Limb (tissue), 2 donors: ENCODE measurements at regions not wholly inside any gene's neighbourhood (a gene's known extent, or its start where the extent isn't known, plus 50 kb on each side); places are given as distances from the start of the nearest gene placed in this dataset.

Experiments
- DNase-seq, 2 donors: peaks; one replicate each; pipeline ENCODE4 v3.0.0-alpha.2; 2016; ENCODE audit errors: extremely low spot score in 2 of 2

GRCh38 chr9:88230612-88231011 lies 92.3 kb upstream of the SPATA31C2 start:
- DNase-seq, result no peak

GRCh38 chr9:88229434-88229833 lies 91.2 kb upstream of the SPATA31C2 start:
- no peak for DNase-seq

GRCh38 chr9:88224938-88225337 lies 86.7 kb upstream of the SPATA31C2 start:
- DNase-seq, result no peak

GRCh38 chr9:88221105-88221504 lies 82.8 kb upstream of the SPATA31C2 start:
- no peak for DNase-seq

GRCh38 chr9:88220652-88221051 lies 82.4 kb upstream of the SPATA31C2 start:
- no peak for DNase-seq

- no peak for DNase-seq
Measured at GRCh38 chr9:88219601-88220000, 81.3 kb upstream of the SPATA31C2 start.

- DNase-seq, result no peak
Measured at GRCh38 chr9:88218726-88219125, 80.5 kb upstream of the SPATA31C2 start.

- DNase-seq, result no peak
Measured at GRCh38 chr9:88216126-88216995, 78.1 kb upstream of the SPATA31C2 start.

- no peak for DNase-seq
Measured at GRCh38 chr9:88215196-88216125, 77.2 kb upstream of the SPATA31C2 start.

GRCh38 chr9:88202321-88202720 lies 64.0 kb upstream of the SPATA31C2 start:
- DNase-seq, result no peak

GRCh38 chr9:88198341-88198807 lies 60.1 kb upstream of the SPATA31C2 start:
- DNase-seq, result peak in 1 of 2 donors; percentile 48

GRCh38 chr9:88197781-88198340 lies 59.6 kb upstream of the SPATA31C2 start:
- DNase-seq, result peak in 1 of 2 donors; percentile 78

GRCh38 chr9:88197016-88197415 lies 58.7 kb upstream of the SPATA31C2 start:
- no peak for DNase-seq

GRCh38 chr9:88196142-88196790 lies 58.0 kb upstream of the SPATA31C2 start:
- DNase-seq, result no peak

- no peak for DNase-seq
Measured at GRCh38 chr9:88193766-88194165, 55.5 kb upstream of the SPATA31C2 start.

- DNase-seq, result no peak
Measured at GRCh38 chr9:88191456-88191855, 53.2 kb upstream of the SPATA31C2 start.

GRCh38 chr9:88189371-88189770 lies 51.1 kb upstream of the SPATA31C2 start:
- DNase-seq, result no peak
